Liver (tissue), 8 donors: ENCODE measurements at regions not wholly inside any gene's neighbourhood (a gene's known extent, or its start where the extent isn't known, plus 50 kb on each side); places are given as distances from the start of the nearest gene placed in this dataset.

Source experiments
- DNase-seq: peaks from one replicate; pipeline ENCODE4 v3.0.0-alpha.2; 2017; ENCODE audit warnings: low spot score
- H3K27ac ChIP-seq, 2 donors: one replicate each; pipeline ENCODE4 v1.7.0; 2013; ENCODE audit warnings: inconsistent platforms in 2 of 2, low read length in 2 of 2, control low read depth in 1 of 2, low read depth in 1 of 2, mild to moderate bottlenecking in 1 of 2
- H3K27me3 ChIP-seq, 4 donors: one replicate each; pipeline versions ENCODE4 v1.6.1 to v1.7.0; 2013; ENCODE audit warnings: low read length in 3 of 4, inconsistent platforms in 1 of 4, mild to moderate bottlenecking in 1 of 4, moderate library complexity in 1 of 4; ENCODE audit not compliant: control insufficient read depth in 4 of 4, insufficient read depth in 4 of 4
- H3K36me3 ChIP-seq, 4 donors: one replicate each; pipeline versions ENCODE4 v1.6.1 to v1.7.0; 2013; ENCODE audit warnings: low read length in 3 of 4, mild to moderate bottlenecking in 3 of 4, low read depth in 1 of 4, moderate library complexity in 1 of 4; ENCODE audit not compliant: control insufficient read depth in 4 of 4, insufficient read depth in 3 of 4
- H3K4me1 ChIP-seq, 4 donors: one replicate each; pipeline versions ENCODE4 v1.6.1 to v1.7.0; 2013; ENCODE audit warnings: low read length in 3 of 4, mild to moderate bottlenecking in 3 of 4, moderate library complexity in 1 of 4; ENCODE audit not compliant: control insufficient read depth in 4 of 4, insufficient read depth in 4 of 4
- H3K4me3 ChIP-seq, 3 donors: one replicate each; pipeline versions ENCODE4 v1.6.1 to v1.7.0; 2013; ENCODE audit warnings: low read length in 3 of 3, control low read depth in 1 of 3, low read depth in 1 of 3, mild to moderate bottlenecking in 1 of 3
- H3K9ac ChIP-seq, 2 donors: one replicate each; pipeline ENCODE4 v1.7.0; 2013; ENCODE audit warnings: low read length in 2 of 2, mild to moderate bottlenecking in 2 of 2, moderate library complexity in 2 of 2, control low read depth in 1 of 2, low read depth in 1 of 2
- H3K9me3 ChIP-seq, 4 donors: one replicate each; pipeline versions ENCODE4 v1.6.1 to v1.7.0; 2013; ENCODE audit warnings: low read length in 3 of 4; ENCODE audit not compliant: control insufficient read depth in 4 of 4
- CTCF ChIP-seq: fragments of 150-350 bp; IDR thresholded peaks from 2 replicates; pipeline ENCODE4 v1.5.1; 2017; ENCODE audit warnings: improper control_type of control experiment, low read depth, low read length; ENCODE audit not compliant: missing input control
- EGR1 ChIP-seq, 2 donors: IDR thresholded peaks; 2 replicates each; pipeline ENCODE4 v1.6.1; 2016 to 2018; ENCODE audit warnings: antibody characterized with exemption in 2 of 2, low read depth in 2 of 2
- FOXA1 ChIP-seq: IDR thresholded peaks from 2 replicates; pipeline ENCODE4 v1.6.1; 2016; ENCODE audit warnings: antibody characterized with exemption
- FOXA2 ChIP-seq: IDR thresholded peaks from 2 replicates; pipeline ENCODE4 v1.6.1; 2016; ENCODE audit warnings: antibody characterized with exemption
- GABPA ChIP-seq, 2 donors: IDR thresholded peaks in 1 of 2; conservative IDR thresholded peaks in 1 of 2; 2 replicates each; pipeline ENCODE4 v1.6.1; 2016; ENCODE audit warnings: antibody characterized with exemption in 2 of 2, mild to moderate bottlenecking in 1 of 2, moderate library complexity in 1 of 2
- HNF4A ChIP-seq, 2 donors: conservative IDR thresholded peaks; 2 replicates each; pipeline ENCODE4 v1.6.1; 2016; ENCODE audit warnings: antibody characterized with exemption in 2 of 2, mild to moderate bottlenecking in 2 of 2
- HNF4G ChIP-seq: IDR thresholded peaks from 2 replicates; pipeline ENCODE4 v1.6.1; 2016; ENCODE audit warnings: antibody characterized with exemption
- JUND ChIP-seq, 2 donors: IDR thresholded peaks; 2 replicates each; pipeline ENCODE4 v1.6.1; 2016; ENCODE audit warnings: antibody characterized with exemption in 2 of 2
- MAX ChIP-seq: IDR thresholded peaks from 2 replicates; pipeline ENCODE4 v1.6.1; 2016; ENCODE audit warnings: antibody characterized with exemption
- NR2F2 ChIP-seq: IDR thresholded peaks from 2 replicates; pipeline ENCODE4 v1.6.1; 2016; ENCODE audit warnings: antibody characterized with exemption
- RAD21 ChIP-seq, 2 donors: IDR thresholded peaks; 2 replicates each; pipeline ENCODE4 v1.6.1; 2016; ENCODE audit warnings: antibody characterized with exemption in 2 of 2, mild to moderate bottlenecking in 2 of 2
- REST ChIP-seq: IDR thresholded peaks from 2 replicates; pipeline ENCODE4 v1.6.1; 2016; ENCODE audit warnings: antibody characterized with exemption, mild to moderate bottlenecking
- RXRA ChIP-seq, 2 donors: IDR thresholded peaks; 2 replicates each; pipeline ENCODE4 v1.6.1; 2017 to 2018; ENCODE audit warnings: antibody characterized with exemption in 2 of 2, mild to moderate bottlenecking in 1 of 2
- SP1 ChIP-seq: IDR thresholded peaks from 2 replicates; pipeline ENCODE4 v1.6.1; 2018; ENCODE audit warnings: antibody characterized with exemption, mild to moderate bottlenecking
- TAF1 ChIP-seq: conservative IDR thresholded peaks from 2 replicates; pipeline ENCODE4 v1.6.1; 2016; ENCODE audit warnings: antibody characterized with exemption, mild to moderate bottlenecking
- YY1 ChIP-seq: IDR thresholded peaks from 2 replicates; pipeline ENCODE4 v1.6.1; 2016; ENCODE audit warnings: antibody characterized with exemption, mild to moderate bottlenecking
- ZBTB33 ChIP-seq: IDR thresholded peaks from 2 replicates; pipeline ENCODE4 v1.6.1; 2016; ENCODE audit warnings: antibody characterized with exemption
- WGBS: extraction: QIAGEN DNeasy Blood & Tissue Kit; methylation state at CpG from one replicate; pipeline ENCODE4 v1.1.7; 2013; 5-methylcytosine and 5-hydroxymethylcytosine counted together
- TF ChIP-seq, protein P1 (sequence below): IDR thresholded peaks from 2 replicates; pipeline ENCODE4 v1.6.1; 2016; ENCODE audit warnings: antibody characterized with exemption
- donor health status: healthy.
- donor health status: healthy.
- donor health status: healthy.
- donor health status: healthy.
- donor health status: healthy.

DNA sequence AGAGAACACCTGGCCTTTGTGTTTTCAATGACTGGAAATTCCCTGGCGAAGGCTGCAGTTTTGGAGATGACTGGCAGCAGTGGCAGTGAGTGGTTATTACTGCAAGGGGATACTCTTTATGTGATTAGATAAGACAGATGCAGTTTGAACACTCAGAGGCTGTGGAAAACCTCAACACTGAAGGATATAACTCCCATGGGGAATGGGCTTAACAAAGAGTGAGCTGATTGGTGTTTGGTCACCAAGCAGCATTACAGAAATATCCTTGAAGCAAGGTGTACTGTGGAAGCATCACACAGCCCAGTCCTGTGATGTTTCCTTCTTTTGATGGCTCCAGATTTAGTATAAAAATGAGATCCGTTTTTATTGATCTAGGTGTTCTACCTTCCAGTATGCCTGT, 490.7 kb upstream of the PTPRD start:
- DNase-seq: no peak
- Histone ChIP-seq H3K36me3 (no peaks in the 10 kb centered on the region), H3K9me3 (no peaks in the 10 kb centered on the region), H3K27ac (no peak overlapping the region), H3K9ac (no peak overlapping the region), H3K4me3 (no peak overlapping the region), H3K4me1 (no peaks in the 10 kb centered on the region), H3K27me3 (no peaks in the 10 kb centered on the region)
- WGBS: 65% methylated on average over 2 of the region's 2 CpGs
- no peak for TF ChIP-seq MAX

- H3K27me3 ChIP-seq: no peaks in the 10 kb centered on the region
- WGBS: 62% methylated on average over 8 of the region's 8 CpGs
- no peaks in the 10 kb centered on the region for H3K9me3 ChIP-seq
Observed at GRCh38 chr9:11107196-11107595, 494.4 kb upstream of the PTPRD start.

More at GRCh38 chr9:11107196-11107595, 494.4 kb upstream of the PTPRD start:
- H3K4me1 ChIP-seq: no peaks in the 10 kb centered on the region
- no peak for TF ChIP-seq HNF4G
- TF ChIP-seq ZBTB33: no peak
- TF ChIP-seq CTCF: no peak
- no peak for TF ChIP-seq TAF1
- TF ChIP-seq, protein P1, sequence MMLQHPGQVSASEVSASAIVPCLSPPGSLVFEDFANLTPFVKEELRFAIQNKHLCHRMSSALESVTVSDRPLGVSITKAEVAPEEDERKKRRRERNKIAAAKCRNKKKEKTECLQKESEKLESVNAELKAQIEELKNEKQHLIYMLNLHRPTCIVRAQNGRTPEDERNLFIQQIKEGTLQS: no peak
- TF ChIP-seq EGR1 (IDR thresholded peaks at IDR 0.05; ENCODE audit: low read depth in 2 of 2): no peak
- TF ChIP-seq FOXA1: no peak
- no peak for TF ChIP-seq RAD21 (IDR thresholded peaks at IDR 0.05)
- no peak for TF ChIP-seq REST
- TF ChIP-seq GABPA (IDR thresholded peaks at IDR 0.05 in 1 of 2, conservative IDR thresholded peaks at IDR 0.05 in 1 of 2): no peak
- no peak for TF ChIP-seq HNF4A (conservative IDR thresholded peaks at IDR 0.05)
- no peak for TF ChIP-seq RXRA (IDR thresholded peaks at IDR 0.05)
- TF ChIP-seq JUND (IDR thresholded peaks at IDR 0.05): no peak
- TF ChIP-seq MAX: no peak
- TF ChIP-seq SP1: no peak
- no peak for TF ChIP-seq YY1
- TF ChIP-seq NR2F2: no peak
- TF ChIP-seq FOXA2: no peak
- no peak overlapping the region for H3K9ac ChIP-seq
- H3K36me3 ChIP-seq: no peaks in the 10 kb centered on the region
- H3K4me3 ChIP-seq: no peak overlapping the region
- no peak overlapping the region for H3K27ac ChIP-seq
- no peak for DNase-seq
